Endothelial cell of umbilical vein (primary cell): ENCODE measurements at regions not wholly inside any gene's neighbourhood (a gene's known extent, or its start where the extent isn't known, plus 50 kb on each side); places are given as distances from the start of the nearest gene placed in this dataset.

Experiments used
- EZH2 ChIP-seq: IDR thresholded peaks from 2 replicates; pipeline ENCODE4 v1.6.1; 2012; ENCODE audit warnings: borderline replicate concordance, low read depth, mild to moderate bottlenecking, moderate library complexity, low read length, inconsistent platforms; ENCODE audit not compliant: severe bottlenecking
- POLR2A ChIP-seq: IDR thresholded peaks from 2 replicates; pipeline ENCODE4 v1.6.1; 2012; ENCODE audit warnings: low read depth, mild to moderate bottlenecking, control low read depth, low read length
- POLR2AphosphoS5 ChIP-seq: IDR thresholded peaks from 2 replicates; pipeline ENCODE4 v1.6.1; 2012; ENCODE audit warnings: low read depth, mild to moderate bottlenecking, control low read depth, low read length, moderate library complexity; ENCODE audit not compliant: insufficient read depth
- TF ChIP-seq, protein P1 (sequence below), 2 donors: IDR thresholded peaks; 1 replicate in 1 of 2; 2 replicates in 1 of 2; pipeline ENCODE4 v1.5.1; 2011; ENCODE audit warnings: low read length in 2 of 2, mild to moderate bottlenecking in 2 of 2, moderate library complexity in 2 of 2, control low read depth in 1 of 2, inconsistent platforms in 1 of 2, low read depth in 1 of 2; ENCODE audit not compliant: insufficient read depth in 1 of 2; ENCODE audit errors: extremely low read depth in 1 of 2

DNA sequence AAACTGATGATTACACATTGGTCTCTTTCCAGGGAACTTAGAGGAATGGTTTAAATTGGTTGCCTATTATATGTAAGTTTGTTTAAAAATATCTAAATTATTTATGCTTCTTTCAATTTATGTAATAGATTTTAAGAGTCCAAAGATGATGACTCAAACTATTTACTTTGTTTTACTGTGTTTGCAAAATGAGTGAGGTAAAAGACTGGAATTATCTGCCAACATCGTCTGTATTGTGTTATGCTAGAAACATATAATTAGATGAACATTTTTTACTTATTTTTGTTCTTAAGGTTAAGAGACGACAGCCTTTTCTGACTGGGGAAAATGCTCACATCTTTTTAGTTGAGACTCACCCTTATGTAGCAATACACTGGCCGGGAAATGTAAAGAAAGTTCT lies 51.1 kb upstream of the SYTL5 start:
- TF ChIP-seq POLR2A (no peak), POLR2AphosphoS5 (no peak), EZH2 (no peak)
- TF ChIP-seq, protein P1, sequence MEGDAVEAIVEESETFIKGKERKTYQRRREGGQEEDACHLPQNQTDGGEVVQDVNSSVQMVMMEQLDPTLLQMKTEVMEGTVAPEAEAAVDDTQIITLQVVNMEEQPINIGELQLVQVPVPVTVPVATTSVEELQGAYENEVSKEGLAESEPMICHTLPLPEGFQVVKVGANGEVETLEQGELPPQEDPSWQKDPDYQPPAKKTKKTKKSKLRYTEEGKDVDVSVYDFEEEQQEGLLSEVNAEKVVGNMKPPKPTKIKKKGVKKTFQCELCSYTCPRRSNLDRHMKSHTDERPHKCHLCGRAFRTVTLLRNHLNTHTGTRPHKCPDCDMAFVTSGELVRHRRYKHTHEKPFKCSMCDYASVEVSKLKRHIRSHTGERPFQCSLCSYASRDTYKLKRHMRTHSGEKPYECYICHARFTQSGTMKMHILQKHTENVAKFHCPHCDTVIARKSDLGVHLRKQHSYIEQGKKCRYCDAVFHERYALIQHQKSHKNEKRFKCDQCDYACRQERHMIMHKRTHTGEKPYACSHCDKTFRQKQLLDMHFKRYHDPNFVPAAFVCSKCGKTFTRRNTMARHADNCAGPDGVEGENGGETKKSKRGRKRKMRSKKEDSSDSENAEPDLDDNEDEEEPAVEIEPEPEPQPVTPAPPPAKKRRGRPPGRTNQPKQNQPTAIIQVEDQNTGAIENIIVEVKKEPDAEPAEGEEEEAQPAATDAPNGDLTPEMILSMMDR (IDR thresholded peaks at IDR 0.05; ENCODE audit: extremely low read depth in 1 of 2, insufficient read depth in 1 of 2, low read depth in 1 of 2, low read length in 2 of 2): no peak
